Endothelial cell of umbilical vein (primary cell): ENCODE measurements at regions not wholly inside any gene's neighbourhood (a gene's known extent, or its start where the extent isn't known, plus 50 kb on each side); places are given as distances from the start of the nearest gene placed in this dataset.

ENCODE experiments used
- BruUV-seq: library from RNA; stranded (reverse); fragments of 400-500 nt; replicated peaks from 2 replicates; lab custom pipeline; 2021; lab: Mats Ljungman, UMichigan
- CTCF ChIA-PET: fragments of 300-600, 350-600 bp; sonication (Branson Sonifier 250); formaldehyde crosslinking; loops from one replicate; lab custom pipeline; 2021; ENCODE audit warnings: antibody characterized with exemption, inconsistent platforms; lab: Charles Lee
- POLR2A ChIA-PET: fragments of 300-600, 350-600 bp; sonication (Branson Sonifier 250); formaldehyde crosslinking; loops from one replicate; lab custom pipeline; 2021; ENCODE audit warnings: antibody characterized with exemption, inconsistent platforms; lab: Charles Lee
- DNase-seq: peaks from one replicate; pipeline ENCODE4 v3.0.0-alpha.2; 2011; ENCODE audit warnings: low read depth, low spot score
- FAIRE-seq: peaks from 2 replicates; lab custom pipeline; 2011; peaks lifted over from hg19 to GRCh38; lab: Jason Lieb, UNC
- H2AFZ ChIP-seq: 2 replicates; pipeline ENCODE4 v1.6.0; 2012; ENCODE audit warnings: low read depth, low read length, control low read depth, inconsistent platforms
- H3K27ac ChIP-seq: 2 replicates; pipeline ENCODE4 v1.5.1; 2011; ENCODE audit warnings: low read depth, mild to moderate bottlenecking, control low read depth, low read length, moderate library complexity; ENCODE audit not compliant: insufficient read depth
- H3K27me3 ChIP-seq, 2 experiments: 2 replicates each; pipeline versions ENCODE4 v1.6.0 to v1.6.1; 2011; ENCODE audit warnings: low read length in 2 of 2, mixed read lengths in 1 of 2; ENCODE audit not compliant: control insufficient read depth in 2 of 2, insufficient read depth in 2 of 2
- H3K36me3 ChIP-seq, 2 experiments: 2 replicates in 1 of 2; 3 replicates in 1 of 2; pipeline ENCODE4 v1.5.1; 2011; ENCODE audit warnings: low read length in 2 of 2, mild to moderate bottlenecking in 1 of 2, moderate library complexity in 1 of 2; ENCODE audit not compliant: control insufficient read depth in 2 of 2, insufficient read depth in 2 of 2; ENCODE audit errors: extremely low read depth in 1 of 2
- H3K4me1 ChIP-seq: 3 replicates; pipeline ENCODE4 v1.5.1; 2011; ENCODE audit warnings: mild to moderate bottlenecking, low read length; ENCODE audit not compliant: control insufficient read depth, insufficient read depth; ENCODE audit errors: extremely low read depth
- H3K4me2 ChIP-seq: 2 replicates; pipeline ENCODE4 v1.6.1; 2011; ENCODE audit warnings: low read length, control low read depth, mixed read lengths; ENCODE audit not compliant: insufficient read depth
- H3K4me3 ChIP-seq, 3 experiments: fragments of 200-600 bp in 1 of 3; sonication (generic), shearing (Covaris generic) in 1 of 3; replicated peaks in 1 of 3; 2 replicates each; pipeline ENCODE4 v1.5.1; 2011 to 2016; ENCODE audit warnings: control low read depth in 3 of 3, low read length in 3 of 3, mild to moderate bottlenecking in 2 of 3, inconsistent platforms in 1 of 3, low read depth in 1 of 3, moderate library complexity in 1 of 3; ENCODE audit not compliant: insufficient read depth in 1 of 3
- H3K79me2 ChIP-seq: 2 replicates; pipeline ENCODE4 v1.6.0; 2012; ENCODE audit warnings: low read length, inconsistent platforms; ENCODE audit not compliant: control insufficient read depth, insufficient read depth
- H3K9ac ChIP-seq: replicated peaks from 2 replicates; pipeline ENCODE3; 2011; ENCODE audit warnings: low read length, control low read depth; ENCODE audit not compliant: insufficient read depth; ENCODE audit errors: extremely low read depth
- H3K9me1 ChIP-seq: replicated peaks from 3 replicates; pipeline ENCODE4 v1.6.0; 2011; ENCODE audit warnings: mild to moderate bottlenecking, low read length; ENCODE audit not compliant: control insufficient read depth, insufficient read depth; ENCODE audit errors: extremely low read depth
- H3K9me3 ChIP-seq: replicated peaks from 2 replicates; pipeline ENCODE4 v1.5.1; 2012; ENCODE audit warnings: low read length, inconsistent platforms; ENCODE audit not compliant: control insufficient read depth, insufficient read depth
- H4K20me1 ChIP-seq: replicated peaks from 2 replicates; pipeline ENCODE3; 2011; ENCODE audit warnings: mild to moderate bottlenecking, low read length; ENCODE audit not compliant: control insufficient read depth, insufficient read depth; ENCODE audit errors: extremely low read depth
- EZH2 ChIP-seq: IDR thresholded peaks from 2 replicates; pipeline ENCODE4 v1.6.1; 2012; ENCODE audit warnings: borderline replicate concordance, low read depth, mild to moderate bottlenecking, moderate library complexity, low read length, inconsistent platforms; ENCODE audit not compliant: severe bottlenecking
- FOS ChIP-seq: IDR thresholded peaks from 2 replicates; pipeline ENCODE4 v1.6.1; 2011; ENCODE audit warnings: mild to moderate bottlenecking, low read length, moderate library complexity, borderline replicate concordance; ENCODE audit not compliant: insufficient read depth
- GATA2 ChIP-seq: IDR thresholded peaks from 2 replicates; pipeline ENCODE4 v1.7.0; 2011; ENCODE audit warnings: low read depth, mild to moderate bottlenecking, moderate library complexity, mixed read lengths, low read length; ENCODE audit not compliant: insufficient read length, insufficient read depth
- JUN ChIP-seq: IDR thresholded peaks from 2 replicates; pipeline ENCODE4 v1.6.1; 2011; ENCODE audit warnings: borderline replicate concordance, low read depth; ENCODE audit not compliant: insufficient read length, insufficient read depth
- MAX ChIP-seq: IDR thresholded peaks from 2 replicates; pipeline ENCODE4 v1.6.1; 2011; ENCODE audit not compliant: insufficient read depth, insufficient read length
- MYC ChIP-seq: IDR thresholded peaks from one replicate; pipeline ENCODE4 v1.6.1; 2011; ENCODE audit warnings: mild to moderate bottlenecking, low read depth, low read length
- POLR2A ChIP-seq: IDR thresholded peaks from 2 replicates; pipeline ENCODE4 v1.6.1; 2012; ENCODE audit warnings: low read depth, mild to moderate bottlenecking, control low read depth, low read length
- dilution Hi-C: fragments of 300-500 bp; cut with MboI; formaldehyde crosslinking; loops from one replicate; pipeline ENCODE4 v1.15.0; 2019; ENCODE audit warnings: low sequenced_read_pairs; ENCODE audit not compliant: extremely low pct_ligation_motif_present
- intact Hi-C: fragments of 100-400 bp; cut with micrococcal nuclease; formaldehyde crosslinking; loops from one replicate; pipeline ENCODE4 v1.10.0; 2022
- TF ChIP-seq, protein P1 (sequence below), 2 donors: IDR thresholded peaks; 1 replicate in 1 of 2; 2 replicates in 1 of 2; pipeline ENCODE4 v1.5.1; 2011; ENCODE audit warnings: low read length in 2 of 2, mild to moderate bottlenecking in 2 of 2, moderate library complexity in 2 of 2, control low read depth in 1 of 2, inconsistent platforms in 1 of 2, low read depth in 1 of 2; ENCODE audit not compliant: insufficient read depth in 1 of 2; ENCODE audit errors: extremely low read depth in 1 of 2

DNA sequence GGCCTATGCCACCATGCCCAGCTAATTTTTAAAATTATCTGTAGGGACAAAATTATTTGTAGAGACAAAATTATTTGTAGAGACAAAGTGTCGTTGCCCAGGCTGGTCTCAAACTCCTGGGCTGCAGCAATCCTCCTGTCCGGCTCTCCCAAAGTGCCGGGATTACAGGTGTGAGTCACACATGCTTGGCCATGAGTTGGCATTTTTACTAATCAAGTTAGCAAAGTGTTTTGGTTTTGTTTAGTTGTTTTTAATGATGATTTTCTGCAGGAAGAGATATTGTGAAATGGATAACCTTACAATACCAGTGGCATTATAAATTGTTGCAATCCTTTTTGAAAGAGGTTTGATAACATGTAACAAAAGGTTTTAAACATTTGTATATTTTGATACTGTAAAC is 65.3 kb upstream of the MAGI3 start:
- Histone ChIP-seq H3K9ac (no peak overlapping the region), H3K9me1 (no peaks in the 10 kb centered on the region), H3K4me3 (no peak overlapping the region), H4K20me1 (no peaks in the 10 kb centered on the region), H3K79me2 (no peaks in the 10 kb centered on the region), H3K36me3 (no peaks in the 10 kb centered on the region), H3K27me3 (peaks cover 0 to under 1% of the 10 kb centered on the region in 2 experiments), H3K27ac (no peak overlapping the region), H2AFZ (no peak overlapping the region), H3K9me3 (no peaks in the 10 kb centered on the region), H3K4me1 (no peaks in the 10 kb centered on the region), H3K4me2 (no peak overlapping the region)
- no peak for TF ChIP-seq MAX
- no peak for TF ChIP-seq FOS
- no peak for TF ChIP-seq POLR2A
- TF ChIP-seq, protein P1, sequence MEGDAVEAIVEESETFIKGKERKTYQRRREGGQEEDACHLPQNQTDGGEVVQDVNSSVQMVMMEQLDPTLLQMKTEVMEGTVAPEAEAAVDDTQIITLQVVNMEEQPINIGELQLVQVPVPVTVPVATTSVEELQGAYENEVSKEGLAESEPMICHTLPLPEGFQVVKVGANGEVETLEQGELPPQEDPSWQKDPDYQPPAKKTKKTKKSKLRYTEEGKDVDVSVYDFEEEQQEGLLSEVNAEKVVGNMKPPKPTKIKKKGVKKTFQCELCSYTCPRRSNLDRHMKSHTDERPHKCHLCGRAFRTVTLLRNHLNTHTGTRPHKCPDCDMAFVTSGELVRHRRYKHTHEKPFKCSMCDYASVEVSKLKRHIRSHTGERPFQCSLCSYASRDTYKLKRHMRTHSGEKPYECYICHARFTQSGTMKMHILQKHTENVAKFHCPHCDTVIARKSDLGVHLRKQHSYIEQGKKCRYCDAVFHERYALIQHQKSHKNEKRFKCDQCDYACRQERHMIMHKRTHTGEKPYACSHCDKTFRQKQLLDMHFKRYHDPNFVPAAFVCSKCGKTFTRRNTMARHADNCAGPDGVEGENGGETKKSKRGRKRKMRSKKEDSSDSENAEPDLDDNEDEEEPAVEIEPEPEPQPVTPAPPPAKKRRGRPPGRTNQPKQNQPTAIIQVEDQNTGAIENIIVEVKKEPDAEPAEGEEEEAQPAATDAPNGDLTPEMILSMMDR (IDR thresholded peaks at IDR 0.05; ENCODE audit: extremely low read depth in 1 of 2, insufficient read depth in 1 of 2, low read depth in 1 of 2, low read length in 2 of 2), result no peak
- TF ChIP-seq EZH2, result no peak
- TF ChIP-seq GATA2, result no peak
- no peak for TF ChIP-seq JUN
- no peak for TF ChIP-seq MYC
- BruUV-seq, result no TSS peak
- ChIA-PET POLR2A (no interaction called here), CTCF (no interaction called here)
- intact Hi-C loops, result no loop called here
- FAIRE-seq (no peak), DNase-seq (no peak)
- dilution Hi-C loops, result no loop called here
